GM21717 (cell line): ENCODE measurements at regions not wholly inside any gene's neighbourhood (a gene's known extent, or its start where the extent isn't known, plus 50 kb on each side); places are given as distances from the start of the nearest gene placed in this dataset.
"Not testable (repeated sequence)": the region's sequence is repeated elsewhere in the genome, so short reads cannot be mapped to it uniquely, and the experiment has no call there.

Experiments
- ATAC-seq: cut with Tn5 transposase; IDR thresholded peaks from one replicate; pipeline ENCODE4 v1.9.1; 2021; ENCODE audit warnings: mild to moderate bottlenecking, moderate library complexity; ENCODE audit not compliant: unreplicated experiment

DNA sequence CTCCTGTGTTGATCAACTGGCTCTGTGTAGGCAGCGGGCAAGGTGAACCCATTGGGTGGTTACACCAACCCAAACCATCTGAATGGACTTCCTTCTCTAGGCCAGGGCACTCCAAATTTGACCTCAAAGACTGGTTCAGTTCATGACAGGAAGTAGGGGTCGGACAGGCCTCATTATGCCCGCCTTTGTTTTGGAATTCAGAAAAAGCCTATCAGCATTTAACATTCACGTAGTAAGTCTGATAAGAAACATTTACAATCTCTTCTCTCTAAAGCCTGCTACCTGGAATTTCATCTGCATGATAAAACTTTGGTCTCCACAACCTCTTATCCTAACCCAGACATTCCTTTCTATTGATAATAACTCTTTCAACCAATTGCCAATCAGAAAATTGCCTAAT, 97.1 kb upstream of the ETV3 start:
- ATAC-seq: no peak

GRCh38 chr1:157234705-157235273, 96.6 kb upstream of the ETV3 start:
- no peak for ATAC-seq

DNA sequence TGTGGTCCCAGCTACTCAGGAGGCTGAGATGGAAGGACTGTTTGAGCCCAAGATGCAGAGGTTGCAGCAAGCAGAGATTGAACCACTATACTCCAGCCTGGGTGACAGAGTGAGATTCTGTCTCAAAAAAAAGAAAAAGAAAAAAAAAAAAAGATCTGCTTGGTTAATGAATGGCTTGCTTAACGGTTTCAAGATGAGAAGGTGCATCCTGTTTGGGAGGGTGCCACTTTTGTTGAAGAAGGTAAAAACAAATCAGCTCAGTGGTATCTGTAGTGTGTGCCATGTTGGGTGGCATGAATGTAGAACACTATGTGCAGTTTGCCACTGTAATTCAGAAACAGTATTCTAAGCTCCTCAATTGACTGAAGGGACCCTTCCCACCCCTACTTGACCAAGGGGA, 94.9 kb upstream of the ETV3 start:
- no peak for ATAC-seq

GRCh38 chr1:157231846-157232525, 93.8 kb upstream of the ETV3 start:
- no peak for ATAC-seq

GRCh38 chr1:157230500-157230899, 92.3 kb upstream of the ETV3 start:
- no peak for ATAC-seq

DNA sequence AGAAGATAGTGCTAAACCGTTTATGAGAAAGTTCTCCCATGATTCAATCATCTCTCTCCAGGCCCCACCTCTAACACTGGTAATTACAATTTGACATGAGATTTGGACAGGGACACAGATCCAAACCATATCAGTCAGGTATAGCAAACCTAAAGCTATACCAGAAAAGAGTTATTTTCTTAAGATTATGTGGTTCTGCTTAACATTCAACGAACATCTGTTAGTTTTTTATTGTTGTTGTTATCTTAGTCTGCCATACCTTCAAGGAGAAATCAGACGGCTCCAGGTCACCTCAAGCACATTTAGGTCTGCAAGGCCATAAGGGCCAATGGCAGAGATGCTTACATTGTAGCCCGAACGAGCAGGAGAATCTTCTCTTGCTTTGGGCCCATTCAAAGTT, 89.5 kb upstream of the ETV3 start:
- no peak for ATAC-seq

DNA sequence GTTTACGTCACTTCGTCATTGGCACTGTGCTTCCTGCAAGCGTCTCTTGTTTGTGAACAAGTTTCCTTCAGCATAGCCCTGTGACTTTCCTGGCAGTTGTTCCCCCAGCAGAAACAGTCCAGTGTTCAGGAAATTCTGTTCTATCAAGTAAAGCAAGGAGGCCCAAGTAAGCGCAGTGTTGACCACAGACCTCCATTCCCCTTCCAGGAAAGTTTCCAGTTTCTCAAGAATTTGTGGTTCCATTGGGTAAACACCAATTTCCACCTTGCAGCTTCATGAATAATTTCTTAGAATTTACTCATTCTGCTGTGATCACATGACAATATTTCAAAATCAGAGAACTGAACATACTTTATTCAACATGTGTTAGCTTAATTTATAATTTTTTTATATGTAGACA, 88.5 kb upstream of the ETV3 start:
- ATAC-seq: no peak

DNA sequence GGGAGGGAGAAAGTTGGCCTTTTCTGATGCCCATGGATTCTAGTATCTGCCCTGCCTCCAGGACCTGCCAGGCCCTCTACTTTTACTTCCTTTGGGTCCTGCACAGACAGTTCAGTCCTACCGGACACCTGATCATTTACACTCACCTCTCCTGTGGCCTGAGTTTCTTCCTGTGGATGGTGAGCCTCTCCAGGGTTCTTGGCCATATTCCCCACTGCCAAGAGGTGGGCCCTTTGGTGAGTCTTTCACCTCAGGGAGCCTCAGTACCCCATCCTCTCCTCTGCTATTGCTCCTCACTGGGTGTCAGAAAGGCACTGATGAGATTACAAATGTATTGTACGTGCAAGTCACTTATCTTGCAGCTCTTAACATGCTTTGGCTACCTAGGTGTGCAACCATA, 81.4 kb upstream of the ETV3 start:
- no peak for ATAC-seq

DNA sequence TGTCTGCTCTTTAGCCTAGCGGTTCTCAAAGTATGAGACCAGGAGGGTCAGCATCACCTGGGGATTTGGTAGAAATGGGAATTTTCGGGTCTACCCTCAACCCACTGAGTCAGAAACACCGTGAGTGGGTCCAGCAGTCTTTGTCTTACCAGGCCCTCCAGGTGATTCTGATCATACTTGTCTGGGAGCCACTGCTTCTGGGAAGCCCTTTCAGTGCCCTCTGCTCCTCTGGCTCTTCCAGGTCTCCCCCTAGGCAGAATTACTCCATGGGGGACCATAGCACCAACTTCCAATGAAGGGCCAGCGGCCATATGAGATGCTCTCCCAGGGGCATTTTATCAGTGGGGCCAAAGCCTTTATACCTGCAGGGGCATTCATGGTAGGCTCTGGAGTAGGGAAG, 81.0 kb upstream of the ETV3 start:
- no peak for ATAC-seq

GRCh38 chr1:157218671-157219070, 80.5 kb upstream of the ETV3 start:
- no peak for ATAC-seq

- ATAC-seq: no peak
Observed at GRCh38 chr1:157217486-157217885, 79.3 kb upstream of the ETV3 start.

DNA sequence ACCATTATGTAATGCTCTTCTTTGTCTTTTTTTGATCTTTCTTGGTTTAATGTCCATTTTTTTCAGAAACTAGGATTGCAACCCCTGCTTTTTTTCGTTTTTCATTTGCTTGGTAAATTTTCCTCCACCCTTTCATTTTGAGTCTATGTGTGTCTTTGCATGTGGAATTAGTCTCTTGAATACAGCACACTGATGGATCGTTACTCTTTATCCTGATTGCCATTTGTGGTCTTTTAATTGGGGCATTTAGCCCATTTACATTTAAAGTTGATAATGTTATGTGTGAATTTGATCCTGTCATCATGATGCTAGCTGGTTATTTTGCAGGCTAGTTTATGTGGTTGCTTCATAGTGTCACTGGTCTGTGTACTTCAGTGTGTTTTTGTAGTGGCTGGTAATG, 75.6 kb upstream of the ETV3 start:
- ATAC-seq: no peak

DNA sequence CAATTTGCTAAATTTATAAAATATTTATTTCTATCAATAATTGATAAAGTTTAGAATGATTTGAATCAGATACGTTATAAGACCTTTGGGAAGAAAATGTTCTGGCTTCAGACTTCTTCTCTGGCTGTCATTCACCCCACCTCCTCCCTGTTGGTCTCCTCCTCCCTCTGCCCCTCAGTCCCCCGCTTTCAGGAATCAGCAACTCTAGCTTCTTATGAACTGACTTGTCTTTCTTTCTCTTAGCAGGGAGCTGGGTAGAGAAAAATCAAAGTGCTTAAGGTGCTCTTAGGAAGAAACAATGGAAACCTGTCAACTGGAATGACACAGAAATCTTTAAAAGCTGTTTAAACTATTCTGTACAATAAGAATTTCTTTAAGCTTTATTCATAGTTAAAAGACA, 71.3 kb upstream of the ETV3 start:
- no peak for ATAC-seq

- not testable (repeated sequence) for ATAC-seq
Observed at GRCh38 chr1:157205982-157206381, 67.8 kb upstream of the ETV3 start.

GRCh38 chr1:157203166-157203565, 65.0 kb upstream of the ETV3 start:
- no peak for ATAC-seq

- ATAC-seq: no peak
Observed at GRCh38 chr1:157202331-157202730, 64.1 kb upstream of the ETV3 start.

GRCh38 chr1:157201767-157202166, 63.6 kb upstream of the ETV3 start:
- no peak for ATAC-seq

DNA sequence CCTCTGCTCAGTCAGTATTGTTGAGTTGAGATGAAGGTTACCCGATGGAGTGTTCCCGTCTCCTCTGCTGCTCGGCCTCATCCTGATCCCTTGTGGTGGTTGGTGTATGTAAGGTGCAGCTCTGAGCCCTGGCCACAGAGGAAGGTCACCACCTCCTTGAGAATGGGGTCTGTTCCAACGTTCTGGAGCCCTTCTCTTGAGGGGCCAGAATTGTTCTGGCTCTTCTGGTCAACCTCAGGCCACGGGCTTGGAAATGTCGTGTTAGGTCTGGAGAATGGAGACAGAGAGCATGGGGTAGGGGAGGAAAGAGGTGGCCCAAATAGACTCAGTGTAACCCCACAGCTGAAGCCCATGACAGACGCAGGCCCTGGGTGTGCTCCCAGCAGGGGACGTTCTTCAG, 62.3 kb upstream of the ETV3 start:
- no peak for ATAC-seq

DNA sequence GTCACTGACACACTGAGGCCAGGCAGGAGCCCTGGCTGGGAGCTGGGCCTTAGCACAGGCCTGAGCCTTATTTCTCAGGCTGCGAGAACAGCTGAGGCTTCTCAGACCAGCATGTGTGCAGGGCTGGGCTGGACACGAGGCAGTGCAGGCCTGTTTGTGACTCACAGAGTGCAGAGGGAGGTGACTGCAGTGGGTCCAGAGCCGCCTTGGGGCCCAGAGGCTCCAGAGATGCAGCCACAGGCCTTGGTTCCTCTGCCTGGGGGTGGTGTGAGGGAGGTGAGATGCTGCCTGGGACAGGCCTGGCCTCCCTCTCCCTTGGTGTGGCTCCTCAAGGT, 61.2 kb upstream of the ETV3 start:
- ATAC-seq: no peak

- no peak for ATAC-seq
Observed at GRCh38 chr1:157198619-157199420, 60.6 kb upstream of the ETV3 start.

DNA sequence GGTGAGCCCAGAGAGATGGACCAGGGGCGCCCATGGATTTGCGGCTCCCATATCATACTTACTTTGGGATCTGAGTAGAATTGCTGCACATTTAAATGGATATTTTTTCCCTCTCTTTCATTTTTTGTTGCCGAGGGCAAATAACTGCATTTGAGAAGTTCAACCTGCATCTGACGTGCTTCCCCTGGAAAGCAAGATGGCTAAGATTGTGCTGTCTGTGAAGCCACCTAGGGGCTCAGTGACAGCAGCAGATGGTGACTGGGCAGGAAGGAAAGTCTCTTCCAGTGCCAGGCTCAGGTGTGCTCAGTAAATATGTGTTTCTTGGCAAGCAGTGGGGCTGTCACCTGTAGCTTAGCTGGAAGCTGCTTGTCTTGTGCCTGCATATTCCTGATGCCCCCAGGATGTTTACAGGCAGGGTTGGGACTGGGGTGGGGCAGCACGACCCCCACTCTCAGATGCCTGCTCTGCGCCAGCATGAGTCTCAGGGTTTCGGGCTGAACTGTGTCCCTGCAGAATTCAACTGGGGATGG, 59.8 kb upstream of the ETV3 start:
- no peak for ATAC-seq
